ENCODE measurements at regions not wholly inside any gene's neighbourhood (a gene's known extent, or its start where the extent isn't known, plus 50 kb on each side); places are given as distances from the start of the nearest gene placed in this dataset.

DNA sequence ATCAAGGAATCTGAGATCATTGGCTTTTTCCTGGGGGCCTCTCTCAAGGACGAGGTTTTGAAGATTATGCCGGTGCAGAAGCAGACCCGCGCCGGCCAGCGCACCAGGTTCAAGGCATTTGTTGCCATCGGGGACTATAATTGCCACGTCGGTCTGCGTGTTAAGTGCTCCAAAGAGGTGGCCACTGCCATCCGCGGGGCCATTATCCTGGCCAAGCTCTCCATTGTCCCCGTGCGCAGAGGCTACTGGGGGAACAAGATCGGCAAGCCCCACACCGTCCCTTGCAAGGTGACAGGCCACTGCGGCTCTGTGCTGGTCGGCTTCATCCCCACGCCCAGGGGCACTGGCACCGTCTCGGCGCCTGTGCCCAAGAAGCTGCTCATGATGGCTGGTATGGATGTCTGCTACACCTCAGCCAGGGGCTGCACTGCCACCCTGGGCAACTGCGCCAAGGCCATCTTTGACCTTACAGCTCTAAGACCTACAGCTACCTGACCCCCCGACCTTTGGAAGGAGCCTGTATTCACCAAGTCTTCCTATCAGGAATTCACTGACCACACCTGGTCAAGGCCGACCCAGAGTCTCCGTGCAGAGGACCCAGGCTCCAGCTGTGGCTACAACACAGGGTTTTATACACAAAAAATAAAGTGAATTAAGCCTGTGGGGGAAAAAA is 141.8 kb downstream of the SOCS6 start:
- Histone ChIP-seq H3K36me3 (replicated peaks in 1 of 2; ENCODE audit: control insufficient read depth in 1 of 2, insufficient read depth in 2 of 2, low read length in 2 of 2) (no peaks in the 10 kb centered on the region), H3K4me1 (ENCODE audit: control insufficient read depth in 1 of 2, insufficient read depth in 2 of 2, low read length in 2 of 2) (peaks cover 10 to 23% of the 10 kb centered on the region in 2 donors), H3K79me2 (ENCODE audit: insufficient read depth, low read length) (no peaks in the 10 kb centered on the region), H3K27ac (ENCODE audit: low read depth in 1 of 2, low read length in 2 of 2) (peak overlapping the region in 1 of 2 donors; percentile 66), H3K9me3 (replicated peaks in 1 of 2; ENCODE audit: control insufficient read depth in 1 of 2, insufficient read depth in 1 of 2, low read length in 2 of 2) (peaks cover 0 to 5% of the 10 kb centered on the region in 2 donors), H2AFZ (ENCODE audit: insufficient read depth, low read depth, low read length, poor library complexity, severe bottlenecking) (no peak overlapping the region), H3K27me3 (ENCODE audit: control insufficient read depth in 2 of 2, insufficient read depth in 2 of 2, low read length in 2 of 2) (no peaks in the 10 kb centered on the region), H4K20me1 (ENCODE audit: insufficient read depth, low read length) (no peaks in the 10 kb centered on the region), H3K9ac (ENCODE audit: insufficient read depth, low read length, poor library complexity, severe bottlenecking) (no peak overlapping the region), H3K4me3 (replicated peaks in 1 of 3; ENCODE audit: low read depth in 2 of 3, low read length in 3 of 3) (no peak overlapping the region), H3K4me2 (replicated peaks; ENCODE audit: extremely low read depth, low read length, poor library complexity, severe bottlenecking) (no peak overlapping the region)
- TF ChIP-seq, protein P1, sequence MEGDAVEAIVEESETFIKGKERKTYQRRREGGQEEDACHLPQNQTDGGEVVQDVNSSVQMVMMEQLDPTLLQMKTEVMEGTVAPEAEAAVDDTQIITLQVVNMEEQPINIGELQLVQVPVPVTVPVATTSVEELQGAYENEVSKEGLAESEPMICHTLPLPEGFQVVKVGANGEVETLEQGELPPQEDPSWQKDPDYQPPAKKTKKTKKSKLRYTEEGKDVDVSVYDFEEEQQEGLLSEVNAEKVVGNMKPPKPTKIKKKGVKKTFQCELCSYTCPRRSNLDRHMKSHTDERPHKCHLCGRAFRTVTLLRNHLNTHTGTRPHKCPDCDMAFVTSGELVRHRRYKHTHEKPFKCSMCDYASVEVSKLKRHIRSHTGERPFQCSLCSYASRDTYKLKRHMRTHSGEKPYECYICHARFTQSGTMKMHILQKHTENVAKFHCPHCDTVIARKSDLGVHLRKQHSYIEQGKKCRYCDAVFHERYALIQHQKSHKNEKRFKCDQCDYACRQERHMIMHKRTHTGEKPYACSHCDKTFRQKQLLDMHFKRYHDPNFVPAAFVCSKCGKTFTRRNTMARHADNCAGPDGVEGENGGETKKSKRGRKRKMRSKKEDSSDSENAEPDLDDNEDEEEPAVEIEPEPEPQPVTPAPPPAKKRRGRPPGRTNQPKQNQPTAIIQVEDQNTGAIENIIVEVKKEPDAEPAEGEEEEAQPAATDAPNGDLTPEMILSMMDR (IDR thresholded peaks at IDR 0.05), result no peak
- no peak for DNase-seq
- peaks cover 23% of the 10 kb centered on the region for H3K4me1 Mint-ChIP-seq
- peaks cover 0 to 7% (median 0%) of the 10 kb centered on the region in 7 donors for H3K9me3 Mint-ChIP-seq
- H3K4me3 Mint-ChIP-seq, result no peak overlapping the region
- WGBS (ENCODE audit: insufficient coverage), result 95% methylated on average over 24 of the region's 26 CpGs
- H3K27ac Mint-ChIP-seq, result peak overlapping the region in 3 of 7 donors; percentile 56 to 90 (median 81)
- no peaks in the 10 kb centered on the region for H3K27me3 Mint-ChIP-seq (ENCODE audit: low read depth in 3 of 3)
- intact Hi-C loops (cut with micrococcal nuclease), result loop anchor here (5.0 kb wide), 2 partner anchors 143 to 223 kb away; partner anchors contain the start of genes RTTN (in 2 of the 2) and SOCS6 (in 1 of the 2)
- H3K36me3 Mint-ChIP-seq, result no peaks in the 10 kb centered on the region

DNA sequence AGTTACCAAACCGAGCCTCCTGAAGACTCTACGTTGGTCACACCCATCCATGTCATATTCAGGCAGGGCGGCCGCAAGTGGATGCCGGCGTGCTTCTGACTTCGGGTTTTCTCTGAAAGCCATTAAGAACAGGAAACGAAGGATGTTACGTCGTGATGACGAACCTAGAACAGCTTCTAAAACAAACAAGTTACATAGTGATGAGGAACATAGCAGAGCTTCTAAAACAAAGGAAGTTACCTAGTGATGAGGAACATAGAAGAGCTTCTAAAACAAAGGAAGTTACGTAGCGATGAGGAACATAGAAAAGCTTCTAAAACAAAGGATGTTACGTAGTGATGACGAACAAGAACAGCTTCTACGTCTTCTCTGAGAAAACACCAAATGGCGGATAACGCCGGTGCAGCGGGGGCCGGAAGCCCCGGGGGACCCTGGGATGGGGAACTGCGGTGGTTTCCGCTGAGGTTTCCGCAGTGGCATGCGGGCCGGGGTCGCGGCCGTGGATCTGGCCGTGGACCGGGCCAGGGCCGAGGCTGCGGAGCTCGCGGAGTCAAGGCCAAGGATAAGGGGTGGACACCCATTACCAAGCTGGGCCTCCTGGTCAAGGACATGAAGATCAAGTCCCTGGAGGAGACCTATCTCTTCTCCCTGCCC is 141.1 kb downstream of the SOCS6 start:
- Mint-ChIP-seq H3K4me3 (no peak overlapping the region), H3K9me3 (peaks cover 0 to 7% (median 0%) of the 10 kb centered on the region in 7 donors), H3K36me3 (no peaks in the 10 kb centered on the region), H3K27ac (peak overlapping the region; percentile 56 to 91 (median 86)), H3K4me1 (peaks cover 23% of the 10 kb centered on the region), H3K27me3 (ENCODE audit: low read depth in 3 of 3) (no peaks in the 10 kb centered on the region)
- TF ChIP-seq, protein P1 (IDR thresholded peaks at IDR 0.05), result no peak
- Histone ChIP-seq H3K9ac (ENCODE audit: insufficient read depth, low read length, poor library complexity, severe bottlenecking) (no peak overlapping the region), H3K4me3 (replicated peaks in 1 of 3; ENCODE audit: low read depth in 2 of 3, low read length in 3 of 3) (no peak overlapping the region), H3K4me2 (replicated peaks; ENCODE audit: extremely low read depth, low read length, poor library complexity, severe bottlenecking) (no peak overlapping the region), H3K36me3 (replicated peaks in 1 of 2; ENCODE audit: control insufficient read depth in 1 of 2, insufficient read depth in 2 of 2, low read length in 2 of 2) (no peaks in the 10 kb centered on the region), H3K27me3 (ENCODE audit: control insufficient read depth in 2 of 2, insufficient read depth in 2 of 2, low read length in 2 of 2) (no peaks in the 10 kb centered on the region), H3K9me3 (replicated peaks in 1 of 2; ENCODE audit: control insufficient read depth in 1 of 2, insufficient read depth in 1 of 2, low read length in 2 of 2) (peaks cover 0 to 5% of the 10 kb centered on the region in 2 donors), H4K20me1 (ENCODE audit: insufficient read depth, low read length) (no peaks in the 10 kb centered on the region), H3K27ac (ENCODE audit: low read depth in 1 of 2, low read length in 2 of 2) (peak overlapping the region; percentile 41 to 66), H3K79me2 (ENCODE audit: insufficient read depth, low read length) (no peaks in the 10 kb centered on the region), H3K4me1 (ENCODE audit: control insufficient read depth in 1 of 2, insufficient read depth in 2 of 2, low read length in 2 of 2) (peaks cover 10 to 23% of the 10 kb centered on the region in 2 donors), H2AFZ (ENCODE audit: insufficient read depth, low read depth, low read length, poor library complexity, severe bottlenecking) (no peak overlapping the region)
- intact Hi-C loops (cut with micrococcal nuclease), result loop anchor here (5.0 kb wide), 2 partner anchors 143 to 223 kb away; partner anchors contain the start of genes RTTN (in 2 of the 2) and SOCS6 (in 1 of the 2)
- peak; percentile 67 to 75 (median 74) for DNase-seq
- WGBS (ENCODE audit: insufficient coverage), result 74% methylated on average over 24 of the region's 36 CpGs

Data from CD14-positive monocyte (primary cell).